Stimulated activated CD8-positive, alpha-beta memory T cell treated with anti-CD3 and anti-CD28 coated beads, Interleukin-7, amount 100 ng/mL, for 48 hours (primary cell): ENCODE measurements at regions not wholly inside any gene's neighbourhood (a gene's known extent, or its start where the extent isn't known, plus 50 kb on each side); places are given as distances from the start of the nearest gene placed in this dataset.

Experiments used
- DNase-seq, 2 donors: peaks; one replicate each; pipeline ENCODE4 v3.0.0-alpha.2; 2020; ENCODE audit warnings: low read depth in 1 of 2; ENCODE audit errors: extremely low read depth in 1 of 2

GRCh38 chr7:13518738-13519137 lies 470.7 kb downstream of the ETV1 start:
- no peak for DNase-seq

- no peak for DNase-seq
Measured at GRCh38 chr7:13524076-13524475, 465.4 kb downstream of the ETV1 start.

GRCh38 chr7:13532028-13532753 lies 457.3 kb downstream of the ETV1 start:
- no peak for DNase-seq

- no peak for DNase-seq
Measured at GRCh38 chr7:13538669-13539068, 450.8 kb downstream of the ETV1 start.

- no peak for DNase-seq
Measured at GRCh38 chr7:13540429-13540828, 449.0 kb downstream of the ETV1 start.

- DNase-seq = no peak
Measured at GRCh38 chr7:13541326-13541725, 448.1 kb downstream of the ETV1 start.

- no peak for DNase-seq
Measured at GRCh38 chr7:13542451-13542850, 447.0 kb downstream of the ETV1 start.

DNA sequence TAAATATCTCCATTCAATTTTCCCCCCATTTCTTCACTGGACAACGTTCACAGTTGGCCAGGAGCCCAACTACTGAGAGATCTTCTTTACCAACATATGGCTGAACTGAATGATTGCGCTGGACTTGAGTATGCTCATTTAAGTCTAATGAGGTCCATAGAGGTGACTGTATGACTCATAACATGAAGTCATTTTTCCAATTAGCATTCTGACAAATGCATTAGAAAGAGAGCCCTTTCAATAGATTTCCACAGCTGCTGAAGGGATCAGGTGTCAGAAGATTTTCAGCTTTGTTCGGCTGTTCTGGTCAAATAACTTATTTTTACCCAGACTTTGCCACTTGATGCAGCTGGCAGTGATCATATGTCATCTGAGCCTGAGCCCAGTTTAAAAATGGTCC lies 438.0 kb downstream of the ETV1 start:
- no peak for DNase-seq

- DNase-seq = no peak
Measured at GRCh38 chr7:13560441-13560840, 429.0 kb downstream of the ETV1 start.

DNA sequence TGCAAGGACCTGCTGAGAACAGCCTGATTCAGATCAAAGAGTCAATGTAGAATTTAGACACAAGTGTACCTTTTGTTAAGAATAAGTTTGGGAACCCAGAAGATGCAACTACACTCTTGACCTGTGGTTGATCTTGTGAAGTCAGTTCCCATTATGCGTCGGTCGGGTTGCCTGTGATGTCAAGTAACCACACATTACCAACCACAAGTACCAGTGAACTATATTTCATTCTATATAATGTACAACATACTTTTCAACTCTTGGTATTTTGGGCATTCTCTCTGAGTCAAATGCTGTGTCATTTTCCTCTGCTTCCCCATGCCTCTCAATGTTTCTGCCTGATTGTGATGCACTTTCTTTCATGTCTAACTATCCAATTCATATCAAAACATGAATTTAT lies 426.2 kb downstream of the ETV1 start:
- DNase-seq = no peak

DNA sequence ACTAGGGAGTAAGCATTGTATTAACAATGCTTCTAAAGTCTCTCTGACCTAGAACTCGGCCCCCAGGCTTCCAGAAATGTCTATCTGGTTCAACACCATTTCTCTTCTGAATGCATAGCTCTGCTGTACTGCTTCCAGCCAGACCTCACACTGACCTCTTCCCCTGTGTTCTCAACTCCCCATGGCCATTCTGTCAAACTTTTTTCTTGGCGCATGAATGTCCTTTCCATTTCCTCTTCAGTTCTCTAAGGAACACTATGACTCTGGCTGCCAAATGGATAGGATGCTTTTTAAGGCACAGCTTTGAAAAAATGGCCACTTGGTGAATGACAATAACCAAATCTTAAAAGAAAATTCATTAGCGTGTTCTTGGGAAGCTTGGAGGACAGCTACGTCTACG lies 425.8 kb downstream of the ETV1 start:
- no peak for DNase-seq

DNA sequence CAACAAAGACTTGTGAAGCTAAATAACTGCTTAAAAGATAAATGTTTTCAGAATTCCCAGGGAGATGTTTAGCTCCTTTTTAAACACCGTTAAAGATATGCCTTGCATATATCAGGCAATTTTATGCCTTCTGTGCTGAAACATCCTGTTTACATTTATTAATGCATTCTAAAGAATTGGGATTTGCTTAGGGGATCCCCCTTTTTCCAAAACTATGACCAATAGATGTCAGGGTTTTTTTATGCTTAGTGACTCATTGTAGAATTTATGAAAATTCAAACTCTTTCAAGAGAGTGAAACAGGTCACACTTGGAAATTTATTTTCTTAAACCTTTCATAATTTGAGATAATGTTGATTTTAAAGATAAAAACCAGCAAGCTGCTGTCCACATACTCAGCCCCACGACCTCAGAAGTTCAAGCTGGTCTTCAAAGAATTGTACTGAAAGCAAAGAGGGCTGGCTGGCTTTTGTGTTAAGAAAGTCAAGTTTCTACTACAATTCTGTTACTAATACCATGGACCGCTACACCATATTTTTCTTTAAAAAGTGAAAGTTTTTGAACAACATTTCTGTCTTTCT lies 411.8 kb downstream of the ETV1 start:
- no peak for DNase-seq

- DNase-seq = no peak
Measured at GRCh38 chr7:13578294-13578693, 411.2 kb downstream of the ETV1 start.

DNA sequence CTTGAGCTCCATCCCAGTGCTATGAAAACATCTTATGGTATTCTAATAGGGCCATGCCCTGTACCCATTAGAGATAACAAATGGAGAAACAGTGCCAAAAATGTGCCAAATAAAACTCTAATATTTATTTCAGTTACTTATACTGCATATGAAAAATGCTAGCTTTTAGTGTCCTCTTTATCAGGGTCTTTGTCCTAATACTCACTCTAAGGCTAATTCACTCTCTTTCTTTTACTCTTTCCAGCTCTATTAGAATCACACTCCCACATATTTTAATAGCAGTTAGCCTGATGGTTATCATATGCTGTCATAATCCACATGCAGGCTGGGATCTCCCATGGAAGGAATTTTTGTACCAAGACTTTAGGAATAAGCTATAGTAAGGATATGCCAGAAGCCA lies 408.4 kb downstream of the ETV1 start:
- DNase-seq = no peak

GRCh38 chr7:13593854-13594253 lies 395.6 kb downstream of the ETV1 start:
- no peak for DNase-seq

GRCh38 chr7:13602036-13602435 lies 387.4 kb downstream of the ETV1 start:
- DNase-seq = no peak

- DNase-seq = no peak
Measured at GRCh38 chr7:13603016-13603415, 386.4 kb downstream of the ETV1 start.

GRCh38 chr7:13603661-13604060 lies 385.8 kb downstream of the ETV1 start:
- no peak for DNase-seq

- DNase-seq = no peak
Measured at GRCh38 chr7:13604178-13604577, 385.3 kb downstream of the ETV1 start.

- DNase-seq = no peak
Measured at GRCh38 chr7:13610372-13610771, 379.1 kb downstream of the ETV1 start.

DNA sequence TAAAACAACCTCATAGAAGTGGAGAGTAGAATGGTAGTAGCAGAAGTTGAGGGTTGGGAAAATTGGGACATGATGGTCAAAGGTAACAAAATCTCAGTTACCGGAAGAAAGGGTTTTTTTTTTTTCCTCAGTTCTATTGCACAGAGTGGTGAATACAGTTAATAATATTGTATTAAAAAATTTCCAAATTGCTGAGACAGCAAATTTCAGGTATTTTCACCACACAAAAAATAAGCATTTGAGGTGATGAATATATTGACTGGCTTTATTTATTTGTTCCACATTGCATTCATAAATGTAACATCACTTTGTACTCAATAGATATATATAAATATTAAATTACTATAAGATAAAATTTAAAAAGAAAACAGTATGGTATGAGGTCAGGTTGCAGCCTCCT lies 373.8 kb downstream of the ETV1 start:
- DNase-seq = no peak

DNA sequence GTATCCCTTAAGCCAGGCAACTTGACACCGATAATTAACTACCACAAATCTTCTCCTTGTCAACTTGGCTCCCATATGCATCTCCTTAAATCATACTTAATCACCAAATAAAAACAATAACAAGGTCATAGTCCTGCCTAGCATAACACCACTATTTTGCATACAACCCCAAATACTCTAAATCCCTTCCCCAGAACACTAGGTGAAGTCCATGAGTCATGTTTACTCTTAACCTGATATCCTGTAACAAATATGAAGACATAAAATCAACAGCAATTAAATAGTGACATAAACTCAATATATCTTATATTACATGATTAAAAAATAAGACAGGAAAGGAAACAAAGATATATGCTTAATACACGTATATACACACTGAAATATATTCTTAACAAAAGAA lies 362.0 kb downstream of the ETV1 start:
- DNase-seq = no peak
